ENCODE measurements at regions not wholly inside any gene's neighbourhood (a gene's known extent, or its start where the extent isn't known, plus 50 kb on each side); places are given as distances from the start of the nearest gene placed in this dataset.

GRCh38 chr10:47101807-47102206 is 190.6 kb downstream of the PTPN20 start:
- H3K36me3 ChIP-seq (ENCODE audit: control insufficient read depth, insufficient read depth, low read length): no peaks in the 10 kb centered on the region
- H3K4me3 ChIP-seq (ENCODE audit: low read length): no peak overlapping the region
- DNase-seq: no peak
- H3K27me3 ChIP-seq (ENCODE audit: control insufficient read depth, insufficient read depth, low read length): peaks cover 2% of the 10 kb centered on the region
- H3K4me1 ChIP-seq (ENCODE audit: control insufficient read depth, insufficient read depth, low read length): peaks cover 9% of the 10 kb centered on the region
- WGBS (ENCODE audit: insufficient coverage): 41% methylated on average over 2 of the region's 3 CpGs
- no peak overlapping the region for H3K27ac ChIP-seq (ENCODE audit: low read length)
- H3K9me3 ChIP-seq (replicated peaks; ENCODE audit: control insufficient read depth, low read depth, low read length): peaks cover 3% of the 10 kb centered on the region

GRCh38 chr10:47104151-47104605 is 192.9 kb downstream of the PTPN20 start:
- Histone ChIP-seq H3K27me3 (ENCODE audit: control insufficient read depth, insufficient read depth, low read length) (peaks cover 2% of the 10 kb centered on the region), H3K9me3 (replicated peaks; ENCODE audit: control insufficient read depth, low read depth, low read length) (peaks cover 3% of the 10 kb centered on the region), H3K27ac (ENCODE audit: low read length) (no peak overlapping the region), H3K4me1 (ENCODE audit: control insufficient read depth, insufficient read depth, low read length) (peaks cover 24% of the 10 kb centered on the region), H3K4me3 (ENCODE audit: low read length) (no peak overlapping the region), H3K36me3 (ENCODE audit: control insufficient read depth, insufficient read depth, low read length) (no peaks in the 10 kb centered on the region)
- DNase-seq: peak; percentile 29
- 46% methylated on average over 4 of the region's 4 CpGs for WGBS (ENCODE audit: insufficient coverage)

- H3K36me3 ChIP-seq (ENCODE audit: control insufficient read depth, insufficient read depth, low read length): no peaks in the 10 kb centered on the region
- H3K4me1 ChIP-seq (ENCODE audit: control insufficient read depth, insufficient read depth, low read length): peaks cover 28% of the 10 kb centered on the region
- DNase-seq: peak; percentile 47
- H3K27ac ChIP-seq (ENCODE audit: low read length): no peak overlapping the region
- WGBS (ENCODE audit: insufficient coverage): 17% methylated on average over 3 of the region's 4 CpGs
- no peak overlapping the region for H3K4me3 ChIP-seq (ENCODE audit: low read length)
- peaks cover 3% of the 10 kb centered on the region for H3K9me3 ChIP-seq (replicated peaks; ENCODE audit: control insufficient read depth, low read depth, low read length)
- H3K27me3 ChIP-seq (ENCODE audit: control insufficient read depth, insufficient read depth, low read length): peaks cover 2% of the 10 kb centered on the region
These were observed 193.7 kb downstream of the PTPN20 start for GRCh38 chr10:47104786-47105385.

DNA sequence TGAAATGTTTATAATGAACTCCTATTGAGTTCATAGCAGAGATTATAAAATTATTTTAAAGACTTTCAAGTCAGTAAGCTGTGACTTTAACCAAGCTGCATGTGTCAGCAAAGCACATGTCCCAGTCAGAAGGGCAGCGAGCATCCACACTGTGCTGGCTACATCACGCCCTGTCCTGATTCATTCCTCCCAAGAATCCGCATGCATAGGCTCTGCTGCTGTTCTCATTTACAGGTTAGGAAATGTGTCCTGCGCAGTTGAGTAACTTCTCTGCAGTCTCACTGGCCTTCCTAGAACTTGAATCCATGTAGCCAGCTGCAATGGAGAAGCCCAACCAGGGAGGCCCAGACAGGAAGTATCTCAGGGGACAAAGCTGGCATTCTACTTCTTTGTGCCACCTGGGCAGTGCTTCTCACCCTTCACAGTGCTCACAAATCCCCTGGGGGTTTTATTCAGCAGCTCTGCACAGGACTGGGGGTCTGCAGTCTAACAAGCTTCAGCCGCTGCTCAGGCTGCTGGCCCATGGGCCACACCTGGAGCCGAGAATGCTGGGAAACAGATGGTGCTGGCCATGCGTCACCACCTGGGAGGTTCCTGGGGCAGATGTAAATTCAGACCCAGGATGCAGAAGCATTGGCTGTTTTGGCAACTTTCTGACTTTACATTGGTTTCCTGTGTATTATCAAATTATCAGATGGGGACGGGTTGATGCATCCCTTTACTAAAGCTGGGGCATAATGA is 192.8 kb upstream of the GDF10 start:
- Histone ChIP-seq H3K4me1 (ENCODE audit: control insufficient read depth, insufficient read depth, low read length) (peaks cover 28% of the 10 kb centered on the region), H3K9me3 (replicated peaks; ENCODE audit: control insufficient read depth, low read depth, low read length) (peaks cover 3% of the 10 kb centered on the region), H3K36me3 (ENCODE audit: control insufficient read depth, insufficient read depth, low read length) (no peaks in the 10 kb centered on the region), H3K27me3 (ENCODE audit: control insufficient read depth, insufficient read depth, low read length) (peaks cover 2% of the 10 kb centered on the region), H3K27ac (ENCODE audit: low read length) (no peak overlapping the region), H3K4me3 (ENCODE audit: low read length) (no peak overlapping the region)
- WGBS (ENCODE audit: insufficient coverage): 82% methylated on average over 8 of the region's 8 CpGs
- no peak for DNase-seq

GRCh38 chr10:47109906-47110305 is 190.1 kb upstream of the GDF10 start:
- Histone ChIP-seq H3K9me3 (replicated peaks; ENCODE audit: control insufficient read depth, low read depth, low read length) (no peaks in the 10 kb centered on the region), H3K27me3 (ENCODE audit: control insufficient read depth, insufficient read depth, low read length) (no peaks in the 10 kb centered on the region), H3K36me3 (ENCODE audit: control insufficient read depth, insufficient read depth, low read length) (no peaks in the 10 kb centered on the region), H3K4me3 (ENCODE audit: low read length) (no peak overlapping the region), H3K4me1 (ENCODE audit: control insufficient read depth, insufficient read depth, low read length) (peaks cover 19% of the 10 kb centered on the region), H3K27ac (ENCODE audit: low read length) (peak overlapping the region; percentile 33)
- DNase-seq: peak; percentile 75
- no CpG with 5 or more reads among the region's 2 CpGs for WGBS (ENCODE audit: insufficient coverage)

GRCh38 chr10:47111329-47111862 is 188.6 kb upstream of the GDF10 start:
- WGBS (ENCODE audit: insufficient coverage): 82% methylated on average over 4 of the region's 5 CpGs
- no peaks in the 10 kb centered on the region for H3K36me3 ChIP-seq (ENCODE audit: control insufficient read depth, insufficient read depth, low read length)
- DNase-seq: no peak
- H3K27me3 ChIP-seq (ENCODE audit: control insufficient read depth, insufficient read depth, low read length): peaks cover under 1% of the 10 kb centered on the region
- no peak overlapping the region for H3K4me3 ChIP-seq (ENCODE audit: low read length)
- H3K9me3 ChIP-seq (replicated peaks; ENCODE audit: control insufficient read depth, low read depth, low read length): no peaks in the 10 kb centered on the region
- H3K27ac ChIP-seq (ENCODE audit: low read length): no peak overlapping the region
- H3K4me1 ChIP-seq (ENCODE audit: control insufficient read depth, insufficient read depth, low read length): peaks cover 19% of the 10 kb centered on the region

DNA sequence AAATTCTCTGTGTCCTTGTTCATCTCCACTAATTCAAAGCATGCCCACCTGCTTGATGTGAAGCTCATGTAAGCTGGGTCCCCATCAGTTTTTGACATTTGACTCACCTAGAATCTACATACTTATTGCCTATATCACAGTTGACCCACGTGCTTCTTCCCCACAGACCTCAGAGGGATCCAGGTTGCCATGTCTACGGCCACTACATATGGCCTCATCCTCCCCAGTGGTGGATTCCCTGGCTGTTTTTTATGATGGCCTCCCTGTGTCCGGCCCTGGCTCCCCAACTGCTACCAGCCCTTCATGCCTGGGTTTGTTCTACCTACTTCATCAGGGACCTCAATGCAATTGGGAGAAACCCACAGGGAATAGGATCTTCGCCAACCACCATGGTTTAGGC is 187.4 kb upstream of the GDF10 start:
- Histone ChIP-seq H3K4me3 (ENCODE audit: low read length) (no peak overlapping the region), H3K4me1 (ENCODE audit: control insufficient read depth, insufficient read depth, low read length) (peaks cover 12% of the 10 kb centered on the region)

GRCh38 chr10:47113907-47114500 is 186.0 kb upstream of the GDF10 start:
- 80% methylated on average over 1 of the region's 4 CpGs for WGBS (ENCODE audit: insufficient coverage)
- no peaks in the 10 kb centered on the region for H3K36me3 ChIP-seq (ENCODE audit: control insufficient read depth, insufficient read depth, low read length)
- peaks cover 5% of the 10 kb centered on the region for H3K4me1 ChIP-seq (ENCODE audit: control insufficient read depth, insufficient read depth, low read length)
- DNase-seq: no peak
- H3K4me3 ChIP-seq (ENCODE audit: low read length): no peak overlapping the region
- H3K27ac ChIP-seq (ENCODE audit: low read length): no peak overlapping the region
- no peaks in the 10 kb centered on the region for H3K9me3 ChIP-seq (replicated peaks; ENCODE audit: control insufficient read depth, low read depth, low read length)
- H3K27me3 ChIP-seq (ENCODE audit: control insufficient read depth, insufficient read depth, low read length): peaks cover 2% of the 10 kb centered on the region

More for the DNA sequence above, 187.4 kb upstream of the GDF10 start:
- Histone ChIP-seq H3K9me3 (replicated peaks; ENCODE audit: control insufficient read depth, low read depth, low read length) (no peaks in the 10 kb centered on the region), H3K36me3 (ENCODE audit: control insufficient read depth, insufficient read depth, low read length) (no peaks in the 10 kb centered on the region), H3K27me3 (ENCODE audit: control insufficient read depth, insufficient read depth, low read length) (peaks cover 2% of the 10 kb centered on the region), H3K27ac (ENCODE audit: low read length) (no peak overlapping the region)
- no peak for DNase-seq
- 91% methylated on average over 3 of the region's 4 CpGs for WGBS (ENCODE audit: insufficient coverage)

DNA sequence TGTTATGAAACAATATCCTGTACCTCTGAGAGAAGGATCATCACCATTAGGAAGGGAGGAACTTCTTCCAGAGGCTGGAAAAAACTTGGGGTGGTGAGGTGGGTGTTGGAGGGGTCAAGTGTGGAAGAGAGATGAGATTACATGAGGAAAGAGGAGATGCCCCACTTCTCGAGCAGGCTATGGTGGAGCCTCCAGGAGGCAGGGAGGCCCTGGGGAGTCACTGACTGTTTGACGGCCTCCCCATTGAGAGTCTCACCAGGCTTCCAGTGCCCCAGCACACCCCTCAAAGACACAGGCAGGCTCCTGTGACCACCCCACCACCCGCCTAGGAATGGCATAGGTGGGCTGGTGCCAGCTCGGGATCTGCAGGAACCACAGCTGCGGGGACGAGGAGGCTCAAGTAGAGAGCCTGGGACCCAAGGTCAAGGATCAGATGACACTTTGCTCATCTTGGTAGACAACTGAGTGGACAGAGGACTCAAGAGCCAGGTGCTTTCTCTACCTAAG is 185.3 kb upstream of the GDF10 start:
- Histone ChIP-seq H3K27ac (ENCODE audit: low read length) (no peak overlapping the region), H3K4me1 (ENCODE audit: control insufficient read depth, insufficient read depth, low read length) (peaks cover under 1% of the 10 kb centered on the region), H3K27me3 (ENCODE audit: control insufficient read depth, insufficient read depth, low read length) (peaks cover 2% of the 10 kb centered on the region), H3K36me3 (ENCODE audit: control insufficient read depth, insufficient read depth, low read length) (no peaks in the 10 kb centered on the region), H3K9me3 (replicated peaks; ENCODE audit: control insufficient read depth, low read depth, low read length) (no peaks in the 10 kb centered on the region), H3K4me3 (ENCODE audit: low read length) (no peak overlapping the region)
- no peak for DNase-seq
- 72% methylated on average over 2 of the region's 6 CpGs for WGBS (ENCODE audit: insufficient coverage)

GRCh38 chr10:47115322-47115721 is 184.7 kb upstream of the GDF10 start:
- Histone ChIP-seq H3K27me3 (ENCODE audit: control insufficient read depth, insufficient read depth, low read length) (peaks cover 2% of the 10 kb centered on the region), H3K9me3 (replicated peaks; ENCODE audit: control insufficient read depth, low read depth, low read length) (no peaks in the 10 kb centered on the region), H3K27ac (ENCODE audit: low read length) (no peak overlapping the region), H3K4me3 (ENCODE audit: low read length) (no peak overlapping the region), H3K36me3 (ENCODE audit: control insufficient read depth, insufficient read depth, low read length) (no peaks in the 10 kb centered on the region), H3K4me1 (ENCODE audit: control insufficient read depth, insufficient read depth, low read length) (no peaks in the 10 kb centered on the region)
- DNase-seq: peak; percentile 24
- 58% methylated on average over 6 of the region's 8 CpGs for WGBS (ENCODE audit: insufficient coverage)
